ENCODE measurements at regions not wholly inside any gene's neighbourhood (a gene's known extent, or its start where the extent isn't known, plus 50 kb on each side); places are given as distances from the start of the nearest gene placed in this dataset.

DNA sequence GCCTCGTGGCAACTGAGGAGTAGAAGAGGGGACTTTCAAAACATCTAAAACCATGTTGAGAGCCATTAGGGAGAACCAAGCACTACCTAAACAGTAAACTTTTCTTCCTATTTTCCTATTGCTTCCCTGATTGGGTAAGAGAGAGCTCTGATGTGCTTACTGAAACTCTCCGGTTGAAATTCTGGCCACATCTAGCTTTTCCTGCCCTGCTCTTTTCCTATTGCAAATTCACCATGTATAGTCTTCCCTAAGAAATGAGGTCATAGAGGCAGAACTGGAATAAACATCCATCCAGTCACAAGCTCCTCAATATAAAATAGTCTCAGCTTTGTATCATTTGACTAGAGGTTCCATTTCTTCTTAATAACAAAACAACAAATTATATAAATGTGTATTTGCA lies 199.5 kb upstream of the CNR1 start:
- Histone ChIP-seq H3K4me1 (ENCODE audit: control insufficient read depth, insufficient read depth, low read depth, low read length) (peaks cover 4% of the 10 kb centered on the region), H2AK5ac (ENCODE audit: low read length, severe bottlenecking) (no peak overlapping the region), H4K91ac (ENCODE audit: low read length) (no peak overlapping the region), H3K36me3 (ENCODE audit: control insufficient read depth in 1 of 2, insufficient read depth in 2 of 2, low read depth in 1 of 2, low read length in 2 of 2) (no peaks in the 10 kb centered on the region), H3K4me3 (ENCODE audit: insufficient read depth in 1 of 2, low read depth in 1 of 2, low read length in 2 of 2) (no peak overlapping the region), H3K79me1 (replicated peaks; ENCODE audit: low read length, poor library complexity, severe bottlenecking) (no peaks in the 10 kb centered on the region), H3K27ac (ENCODE audit: low read length, poor library complexity, severe bottlenecking) (no peak overlapping the region), H3K14ac (ENCODE audit: low read length in 2 of 2) (no peak overlapping the region), H3K4ac (ENCODE audit: low read depth in 1 of 2, low read length in 2 of 2) (no peak overlapping the region), H2AFZ (ENCODE audit: low read depth, low read length) (no peak overlapping the region), H4K8ac (ENCODE audit: low read length) (no peak overlapping the region), H2BK15ac (ENCODE audit: low read depth, poor library complexity, severe bottlenecking) (no peak overlapping the region), H3K9ac (ENCODE audit: low read length) (no peak overlapping the region), H3K9me3 (ENCODE audit: control insufficient read depth, low read length) (no peaks in the 10 kb centered on the region), H3K4me2 (ENCODE audit: low read length, poor library complexity, severe bottlenecking) (no peak overlapping the region), H3K27me3 (ENCODE audit: control insufficient read depth in 1 of 2, insufficient read depth in 1 of 2, low read length in 2 of 2) (peaks cover 0 to 17% of the 10 kb centered on the region in 2 experiments), H2BK120ac (ENCODE audit: low read depth, low read length) (no peak overlapping the region), H3K18ac (ENCODE audit: low read depth in 1 of 2, low read length in 2 of 2) (no peak overlapping the region), H2BK5ac (ENCODE audit: low read depth, low read length, poor library complexity, severe bottlenecking) (no peak overlapping the region), H2BK12ac (ENCODE audit: low read length in 2 of 2) (no peak overlapping the region), H3K23ac (ENCODE audit: low read length in 2 of 2) (no peak overlapping the region)
- 93% methylated on average over 1 of the region's 2 CpGs for WGBS
- DNase-seq = no peak

DNA sequence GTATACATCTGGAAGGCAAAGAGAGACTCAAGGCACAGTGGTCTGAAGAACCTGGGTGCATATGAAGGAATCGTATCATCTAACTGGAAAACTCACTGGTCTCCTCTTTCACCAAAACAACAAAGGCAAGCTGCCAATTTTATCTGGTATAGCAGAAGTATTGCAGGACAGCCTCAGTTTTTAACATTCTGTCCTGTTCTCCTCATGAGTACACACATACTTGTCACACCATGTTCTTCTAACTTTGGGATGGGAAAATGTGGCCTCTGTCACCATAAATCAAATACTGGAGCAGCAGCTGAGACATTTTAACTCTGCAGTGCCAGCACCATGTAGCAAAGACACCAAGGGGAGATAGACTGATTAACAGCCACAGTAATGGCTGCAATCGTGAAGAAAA lies 199.1 kb upstream of the CNR1 start:
- H3K27me3 ChIP-seq (ENCODE audit: control insufficient read depth in 1 of 2, insufficient read depth in 1 of 2, low read length in 2 of 2) = peaks cover 0 to 13% of the 10 kb centered on the region in 2 experiments
- no peak overlapping the region for H3K4me2 ChIP-seq (ENCODE audit: low read length, poor library complexity, severe bottlenecking)
- H3K4ac ChIP-seq (ENCODE audit: low read depth in 1 of 2, low read length in 2 of 2) = no peak overlapping the region
- H3K4me3 ChIP-seq (ENCODE audit: insufficient read depth in 1 of 2, low read depth in 1 of 2, low read length in 2 of 2) = no peak overlapping the region
- H2BK15ac ChIP-seq (ENCODE audit: low read depth, poor library complexity, severe bottlenecking) = no peak overlapping the region
- H2BK5ac ChIP-seq (ENCODE audit: low read depth, low read length, poor library complexity, severe bottlenecking) = no peak overlapping the region
- H4K8ac ChIP-seq (ENCODE audit: low read length) = no peak overlapping the region
- peaks cover 3% of the 10 kb centered on the region for H3K4me1 ChIP-seq (ENCODE audit: control insufficient read depth, insufficient read depth, low read depth, low read length)
- no peak overlapping the region for H3K23ac ChIP-seq (ENCODE audit: low read length in 2 of 2)
- H3K18ac ChIP-seq (ENCODE audit: low read depth in 1 of 2, low read length in 2 of 2) = no peak overlapping the region
- no peak overlapping the region for H2BK12ac ChIP-seq (ENCODE audit: low read length in 2 of 2)
- H2AK5ac ChIP-seq (ENCODE audit: low read length, severe bottlenecking) = no peak overlapping the region
- 69% methylated on average over 2 of the region's 2 CpGs for WGBS
- no peak overlapping the region for H3K9ac ChIP-seq (ENCODE audit: low read length)
- H2AFZ ChIP-seq (ENCODE audit: low read depth, low read length) = no peak overlapping the region
- H3K9me3 ChIP-seq (ENCODE audit: control insufficient read depth, low read length) = no peaks in the 10 kb centered on the region
- no peak overlapping the region for H3K14ac ChIP-seq (ENCODE audit: low read length in 2 of 2)
- no peaks in the 10 kb centered on the region for H3K79me1 ChIP-seq (replicated peaks; ENCODE audit: low read length, poor library complexity, severe bottlenecking)
- no peak for DNase-seq
- no peak overlapping the region for H4K91ac ChIP-seq (ENCODE audit: low read length)
- no peak overlapping the region for H3K27ac ChIP-seq (ENCODE audit: low read length, poor library complexity, severe bottlenecking)
- no peaks in the 10 kb centered on the region for H3K36me3 ChIP-seq (ENCODE audit: control insufficient read depth in 1 of 2, insufficient read depth in 2 of 2, low read depth in 1 of 2, low read length in 2 of 2)
- H2BK120ac ChIP-seq (ENCODE audit: low read depth, low read length) = no peak overlapping the region

DNA sequence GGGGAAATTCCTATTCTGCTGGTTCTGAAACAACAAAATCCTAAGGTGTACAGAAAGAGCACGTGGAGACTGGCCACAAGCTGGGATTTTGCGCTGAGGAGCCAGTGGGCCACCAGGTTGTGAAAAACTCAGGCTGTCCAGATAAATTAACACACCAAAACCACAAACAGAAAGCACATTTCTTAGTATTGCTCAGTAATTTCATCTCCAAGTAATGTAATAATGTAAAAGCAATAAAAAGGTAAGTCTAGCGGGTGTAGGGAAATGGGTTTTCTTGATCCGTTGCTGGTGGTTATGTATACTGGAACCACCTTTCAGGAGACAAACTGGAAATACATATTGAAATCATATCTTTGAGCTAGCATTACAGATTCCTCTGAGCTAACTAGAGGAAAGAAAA lies 195.6 kb upstream of the CNR1 start:
- Histone ChIP-seq H3K9ac (ENCODE audit: low read length) (no peak overlapping the region), H3K27ac (ENCODE audit: low read length, poor library complexity, severe bottlenecking) (no peak overlapping the region), H2BK15ac (ENCODE audit: low read depth, poor library complexity, severe bottlenecking) (no peak overlapping the region), H4K8ac (ENCODE audit: low read length) (no peak overlapping the region), H3K79me1 (replicated peaks; ENCODE audit: low read length, poor library complexity, severe bottlenecking) (no peaks in the 10 kb centered on the region), H2BK12ac (ENCODE audit: low read length in 2 of 2) (no peak overlapping the region), H2BK120ac (ENCODE audit: low read depth, low read length) (no peak overlapping the region), H3K4ac (ENCODE audit: low read depth in 1 of 2, low read length in 2 of 2) (no peak overlapping the region), H3K18ac (ENCODE audit: low read depth in 1 of 2, low read length in 2 of 2) (no peak overlapping the region), H3K4me3 (ENCODE audit: insufficient read depth in 1 of 2, low read depth in 1 of 2, low read length in 2 of 2) (no peak overlapping the region), H3K14ac (ENCODE audit: low read length in 2 of 2) (no peak overlapping the region), H3K9me3 (ENCODE audit: control insufficient read depth, low read length) (no peaks in the 10 kb centered on the region), H4K91ac (ENCODE audit: low read length) (no peak overlapping the region), H3K4me1 (ENCODE audit: control insufficient read depth, insufficient read depth, low read depth, low read length) (peaks cover 2% of the 10 kb centered on the region), H3K36me3 (ENCODE audit: control insufficient read depth in 1 of 2, insufficient read depth in 2 of 2, low read depth in 1 of 2, low read length in 2 of 2) (no peaks in the 10 kb centered on the region), H2BK5ac (ENCODE audit: low read depth, low read length, poor library complexity, severe bottlenecking) (no peak overlapping the region), H2AFZ (ENCODE audit: low read depth, low read length) (no peak overlapping the region), H2AK5ac (ENCODE audit: low read length, severe bottlenecking) (no peak overlapping the region), H3K27me3 (ENCODE audit: control insufficient read depth in 1 of 2, insufficient read depth in 1 of 2, low read length in 2 of 2) (peaks cover 0 to 6% of the 10 kb centered on the region in 2 experiments), H3K4me2 (ENCODE audit: low read length, poor library complexity, severe bottlenecking) (no peak overlapping the region), H3K23ac (ENCODE audit: low read length in 2 of 2) (no peak overlapping the region)
- DNase-seq = no peak
- WGBS = 88% methylated on average over 2 of the region's 4 CpGs

- no peak overlapping the region for H3K4me3 ChIP-seq (ENCODE audit: insufficient read depth in 1 of 2, low read depth in 1 of 2, low read length in 2 of 2)
- no peak overlapping the region for H2BK120ac ChIP-seq (ENCODE audit: low read depth, low read length)
- no peak overlapping the region for H4K91ac ChIP-seq (ENCODE audit: low read length)
- no peak overlapping the region for H4K8ac ChIP-seq (ENCODE audit: low read length)
- no peak overlapping the region for H3K4ac ChIP-seq (ENCODE audit: low read depth in 1 of 2, low read length in 2 of 2)
- H3K79me1 ChIP-seq (replicated peaks; ENCODE audit: low read length, poor library complexity, severe bottlenecking) = no peaks in the 10 kb centered on the region
- H2AFZ ChIP-seq (ENCODE audit: low read depth, low read length) = no peak overlapping the region
- H3K23ac ChIP-seq (ENCODE audit: low read length in 2 of 2) = no peak overlapping the region
- peaks cover 2% of the 10 kb centered on the region for H3K4me1 ChIP-seq (ENCODE audit: control insufficient read depth, insufficient read depth, low read depth, low read length)
- H3K9ac ChIP-seq (ENCODE audit: low read length) = no peak overlapping the region
- H3K9me3 ChIP-seq (ENCODE audit: control insufficient read depth, low read length) = no peaks in the 10 kb centered on the region
- no peaks in the 10 kb centered on the region for H3K36me3 ChIP-seq (ENCODE audit: control insufficient read depth in 1 of 2, insufficient read depth in 2 of 2, low read depth in 1 of 2, low read length in 2 of 2)
- WGBS = 92% methylated on average over 3 of the region's 3 CpGs
- no peak overlapping the region for H2AK5ac ChIP-seq (ENCODE audit: low read length, severe bottlenecking)
- H3K27ac ChIP-seq (ENCODE audit: low read length, poor library complexity, severe bottlenecking) = no peak overlapping the region
- peaks cover 0 to 2% of the 10 kb centered on the region in 2 experiments for H3K27me3 ChIP-seq (ENCODE audit: control insufficient read depth in 1 of 2, insufficient read depth in 1 of 2, low read length in 2 of 2)
- DNase-seq = no peak
- H2BK5ac ChIP-seq (ENCODE audit: low read depth, low read length, poor library complexity, severe bottlenecking) = no peak overlapping the region
- no peak overlapping the region for H3K18ac ChIP-seq (ENCODE audit: low read depth in 1 of 2, low read length in 2 of 2)
- no peak overlapping the region for H2BK15ac ChIP-seq (ENCODE audit: low read depth, poor library complexity, severe bottlenecking)
- no peak overlapping the region for H3K14ac ChIP-seq (ENCODE audit: low read length in 2 of 2)
- no peak overlapping the region for H3K4me2 ChIP-seq (ENCODE audit: low read length, poor library complexity, severe bottlenecking)
- H2BK12ac ChIP-seq (ENCODE audit: low read length in 2 of 2) = no peak overlapping the region
Observed at GRCh38 chr6:88361298-88361697, 195.2 kb upstream of the CNR1 start.

Measured in mesenchymal stem cell (in vitro differentiated cells and primary cell).